GM12873 (cell line): ENCODE measurements at regions not wholly inside any gene's neighbourhood (a gene's known extent, or its start where the extent isn't known, plus 50 kb on each side); places are given as distances from the start of the nearest gene placed in this dataset.

Source experiments
- TF ChIP-seq, protein P1 (sequence below): IDR thresholded peaks from 2 replicates; pipeline ENCODE4 v1.5.1; 2012; ENCODE audit warnings: low read depth, mild to moderate bottlenecking, moderate library complexity, low read length, control low read depth; ENCODE audit not compliant: insufficient read depth; ENCODE audit errors: missing control alignments

DNA sequence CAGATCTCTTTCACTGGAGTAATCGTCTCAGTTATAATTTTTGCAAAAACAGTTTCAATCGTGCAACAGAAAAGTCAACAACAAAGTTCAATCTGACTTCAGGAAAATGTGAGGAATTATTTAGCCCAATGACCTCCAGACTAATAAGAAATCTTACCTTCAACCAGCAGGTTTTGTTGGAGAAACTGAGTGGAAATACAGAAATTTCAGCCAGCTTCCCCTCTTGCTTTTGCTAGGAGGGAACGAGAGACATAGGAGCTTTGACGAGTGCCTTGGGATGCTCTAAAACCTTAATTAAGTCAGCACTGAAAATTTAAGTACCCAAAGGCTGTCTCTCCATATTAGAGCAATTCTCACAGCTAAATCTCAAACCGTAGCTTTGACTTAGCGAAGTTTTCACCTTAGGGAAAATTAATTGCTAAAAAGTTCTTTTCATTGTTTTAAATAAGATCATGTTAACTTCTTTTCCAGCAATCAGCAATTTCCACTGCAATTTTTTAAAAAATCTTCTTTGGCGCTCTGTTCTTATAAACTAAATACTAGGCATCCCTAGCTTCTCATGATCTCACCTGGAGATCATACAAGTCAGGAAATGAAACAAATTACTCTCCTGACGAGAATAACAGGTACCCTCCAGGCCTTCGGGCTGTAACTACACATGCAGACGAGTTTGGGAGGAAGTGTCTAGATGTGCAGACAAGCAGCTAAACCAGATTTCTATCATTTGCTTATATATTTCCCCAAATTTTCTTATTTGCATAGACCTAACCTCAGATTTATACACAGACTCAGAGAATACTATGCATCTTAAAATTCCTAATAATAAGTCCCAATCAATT is 250.2 kb downstream of the FAM43A start:
- TF ChIP-seq, protein P1, sequence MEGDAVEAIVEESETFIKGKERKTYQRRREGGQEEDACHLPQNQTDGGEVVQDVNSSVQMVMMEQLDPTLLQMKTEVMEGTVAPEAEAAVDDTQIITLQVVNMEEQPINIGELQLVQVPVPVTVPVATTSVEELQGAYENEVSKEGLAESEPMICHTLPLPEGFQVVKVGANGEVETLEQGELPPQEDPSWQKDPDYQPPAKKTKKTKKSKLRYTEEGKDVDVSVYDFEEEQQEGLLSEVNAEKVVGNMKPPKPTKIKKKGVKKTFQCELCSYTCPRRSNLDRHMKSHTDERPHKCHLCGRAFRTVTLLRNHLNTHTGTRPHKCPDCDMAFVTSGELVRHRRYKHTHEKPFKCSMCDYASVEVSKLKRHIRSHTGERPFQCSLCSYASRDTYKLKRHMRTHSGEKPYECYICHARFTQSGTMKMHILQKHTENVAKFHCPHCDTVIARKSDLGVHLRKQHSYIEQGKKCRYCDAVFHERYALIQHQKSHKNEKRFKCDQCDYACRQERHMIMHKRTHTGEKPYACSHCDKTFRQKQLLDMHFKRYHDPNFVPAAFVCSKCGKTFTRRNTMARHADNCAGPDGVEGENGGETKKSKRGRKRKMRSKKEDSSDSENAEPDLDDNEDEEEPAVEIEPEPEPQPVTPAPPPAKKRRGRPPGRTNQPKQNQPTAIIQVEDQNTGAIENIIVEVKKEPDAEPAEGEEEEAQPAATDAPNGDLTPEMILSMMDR: no peak

DNA sequence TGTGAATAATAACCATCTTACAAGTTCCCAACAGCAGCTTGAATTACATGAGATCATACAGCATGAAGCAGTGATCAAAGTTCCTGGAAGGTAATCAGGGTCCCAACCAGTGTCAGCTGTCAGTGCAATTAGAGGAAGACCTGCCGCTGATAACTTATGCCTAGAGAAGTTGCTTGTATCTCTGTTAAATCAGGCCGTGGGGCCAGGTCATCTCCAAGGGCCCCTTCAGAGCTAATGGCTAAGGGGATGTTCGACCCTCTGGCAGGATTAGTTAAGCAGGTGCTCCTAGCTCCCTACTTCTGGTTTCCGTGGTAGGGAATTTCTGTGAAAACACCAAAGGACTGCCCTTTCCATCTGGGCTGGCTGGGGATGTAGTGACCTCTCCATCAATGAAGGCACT is 251.0 kb downstream of the FAM43A start:
- TF ChIP-seq, protein P1: no peak

DNA sequence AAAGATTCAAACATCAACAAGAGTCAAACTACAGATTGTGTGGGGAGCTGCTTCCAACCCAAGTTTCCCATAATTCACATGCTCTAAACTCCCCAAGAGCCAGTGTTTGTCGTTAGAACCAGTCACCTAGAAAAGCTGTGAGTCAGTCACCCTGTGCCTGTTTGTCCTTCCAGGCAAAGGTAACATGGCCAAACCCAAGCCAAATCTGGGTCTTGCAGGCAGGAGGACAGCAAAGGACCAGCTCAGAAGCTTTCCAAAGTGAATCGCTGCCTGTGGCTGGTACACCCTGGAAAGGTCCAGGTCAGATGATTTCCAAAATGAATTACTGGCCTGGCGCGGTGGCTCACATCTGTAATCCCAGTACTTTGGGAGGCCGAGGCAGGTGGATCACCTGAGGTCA is 251.5 kb downstream of the FAM43A start:
- TF ChIP-seq, protein P1: no peak

DNA sequence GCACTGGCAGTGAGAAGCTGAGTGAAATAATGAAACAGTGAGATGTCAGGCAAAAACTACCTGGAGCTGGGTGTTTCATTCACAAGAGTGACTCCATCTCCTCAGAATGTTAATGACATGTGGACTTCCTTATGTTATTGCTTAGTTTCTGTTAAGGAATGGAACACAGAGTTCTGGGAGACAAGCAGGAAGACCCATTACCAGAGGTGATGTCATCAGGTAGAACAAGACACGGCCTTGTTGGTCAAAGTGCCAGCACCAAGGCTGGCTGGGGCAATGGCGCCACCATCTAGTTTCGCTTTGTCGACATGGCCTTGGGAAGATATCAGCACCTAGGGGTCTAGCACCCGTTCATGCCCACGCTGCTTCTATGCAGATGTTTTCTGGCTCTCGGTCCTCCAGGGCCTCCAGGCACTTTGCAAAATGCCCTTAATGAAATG is 252.2 kb downstream of the FAM43A start:
- TF ChIP-seq, protein P1: no peak

DNA sequence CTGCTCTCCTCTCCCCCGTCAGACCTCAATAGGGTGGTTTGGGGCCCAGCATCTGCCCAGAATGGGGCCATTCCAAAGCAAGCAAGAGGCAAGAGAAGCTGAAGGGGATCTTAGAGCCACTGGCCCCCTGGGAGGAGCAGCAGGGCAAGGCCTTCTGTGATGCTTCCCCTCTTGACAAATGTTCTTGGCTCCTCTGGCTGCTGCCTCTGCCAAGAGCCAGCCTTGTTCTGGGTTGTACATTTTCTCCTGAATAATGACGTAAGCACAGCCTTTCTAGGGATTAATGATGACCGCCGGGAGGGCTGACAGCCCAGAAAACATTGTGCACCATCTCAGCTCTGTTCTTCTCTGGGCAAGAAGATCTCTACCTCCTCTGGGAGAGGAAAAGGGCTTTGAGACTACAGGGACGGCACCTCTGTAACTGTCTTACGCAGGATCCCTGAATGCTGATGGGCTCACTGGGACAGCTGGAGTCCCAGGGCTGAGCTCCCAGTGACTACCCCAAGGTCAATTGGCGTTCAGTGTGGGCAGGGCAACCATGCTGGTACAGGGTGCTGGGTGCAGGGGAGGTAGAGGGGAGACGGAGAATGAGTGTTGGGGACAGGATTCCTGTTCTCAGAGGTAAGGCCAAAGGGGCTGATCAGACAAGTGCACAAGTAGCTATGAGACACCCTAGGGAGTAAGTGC is 253.3 kb downstream of the FAM43A start:
- TF ChIP-seq, protein P1: no peak

DNA sequence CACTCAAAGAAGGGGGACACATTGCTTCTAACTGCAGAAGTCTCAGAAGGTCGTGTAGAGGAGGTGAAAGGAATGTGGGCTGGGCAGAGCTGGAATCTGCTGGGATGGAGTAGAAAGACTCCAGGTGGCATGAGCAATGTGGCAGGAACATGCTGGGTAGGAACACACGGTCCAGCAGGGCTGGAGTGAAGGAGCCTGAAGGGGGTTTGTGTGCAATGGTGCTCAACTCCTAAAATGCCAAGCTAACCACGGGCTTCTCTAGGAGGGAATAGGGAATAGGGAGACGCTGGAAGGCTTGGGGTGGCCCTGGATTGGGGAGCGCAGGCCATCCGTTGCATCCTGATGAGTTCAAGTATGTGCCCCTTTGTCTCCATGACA is 253.8 kb downstream of the FAM43A start:
- TF ChIP-seq, protein P1: no peak

DNA sequence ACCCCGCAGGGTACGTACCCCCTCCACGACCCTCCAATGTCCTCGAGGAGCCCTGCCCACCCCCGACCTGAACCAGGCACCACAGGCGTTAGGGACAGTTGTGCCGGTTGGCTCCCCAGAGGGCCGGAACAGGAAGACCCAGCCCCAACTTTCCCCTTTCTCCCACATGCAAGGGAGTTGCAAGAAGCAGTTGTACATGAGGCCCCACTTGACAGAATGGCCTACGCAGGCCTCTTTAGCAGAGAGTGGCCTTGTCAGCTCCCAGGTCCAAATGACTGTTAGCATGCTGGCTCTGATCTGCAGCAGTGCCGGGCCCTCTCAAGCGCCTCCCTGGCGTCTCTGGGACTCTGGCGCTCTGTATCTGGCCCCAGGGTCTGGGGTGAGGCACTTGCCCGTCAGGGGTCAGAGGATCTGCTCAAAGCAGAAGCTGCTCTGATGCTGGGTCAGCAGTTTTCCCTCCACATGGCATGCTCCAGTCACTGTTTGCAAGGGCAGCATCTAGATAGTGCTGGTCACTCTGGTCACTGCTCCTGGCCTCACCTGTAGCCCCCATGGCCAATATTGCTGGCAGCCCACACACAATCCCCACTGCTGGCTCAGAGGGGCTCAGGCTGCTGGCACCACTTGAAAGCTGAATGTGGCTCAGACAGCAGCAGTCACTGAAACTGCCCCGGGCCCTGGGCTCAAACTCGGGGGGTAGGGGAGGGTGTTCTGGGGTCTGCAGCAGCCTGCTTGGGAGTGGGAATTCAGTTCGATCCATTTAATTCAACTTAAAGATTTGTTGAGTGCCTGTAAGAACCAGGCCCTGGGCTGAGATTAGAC is 254.5 kb downstream of the FAM43A start:
- TF ChIP-seq, protein P1: no peak
